AG10803 (cell line): ENCODE measurements at regions not wholly inside any gene's neighbourhood (a gene's known extent, or its start where the extent isn't known, plus 50 kb on each side); places are given as distances from the start of the nearest gene placed in this dataset.

Experiments
- DNase-seq: peaks from one replicate; pipeline ENCODE4 v3.0.0; 2010; ENCODE audit warnings: low read depth
- H3K4me3 ChIP-seq: 2 replicates; pipeline ENCODE4 v1.5.1; 2011; ENCODE audit warnings: mild to moderate bottlenecking, low read length, control low read depth
- TF ChIP-seq, protein P1 (sequence below): conservative IDR thresholded peaks from 2 replicates; pipeline ENCODE4 v1.5.1; 2011; ENCODE audit warnings: mild to moderate bottlenecking, low read length, control low read depth, inconsistent platforms

GRCh38 chr9:120281665-120282064 lies 298.3 kb downstream of the CDK5RAP2 start:
- H3K4me3 ChIP-seq, result no peak overlapping the region
- TF ChIP-seq, protein P1, sequence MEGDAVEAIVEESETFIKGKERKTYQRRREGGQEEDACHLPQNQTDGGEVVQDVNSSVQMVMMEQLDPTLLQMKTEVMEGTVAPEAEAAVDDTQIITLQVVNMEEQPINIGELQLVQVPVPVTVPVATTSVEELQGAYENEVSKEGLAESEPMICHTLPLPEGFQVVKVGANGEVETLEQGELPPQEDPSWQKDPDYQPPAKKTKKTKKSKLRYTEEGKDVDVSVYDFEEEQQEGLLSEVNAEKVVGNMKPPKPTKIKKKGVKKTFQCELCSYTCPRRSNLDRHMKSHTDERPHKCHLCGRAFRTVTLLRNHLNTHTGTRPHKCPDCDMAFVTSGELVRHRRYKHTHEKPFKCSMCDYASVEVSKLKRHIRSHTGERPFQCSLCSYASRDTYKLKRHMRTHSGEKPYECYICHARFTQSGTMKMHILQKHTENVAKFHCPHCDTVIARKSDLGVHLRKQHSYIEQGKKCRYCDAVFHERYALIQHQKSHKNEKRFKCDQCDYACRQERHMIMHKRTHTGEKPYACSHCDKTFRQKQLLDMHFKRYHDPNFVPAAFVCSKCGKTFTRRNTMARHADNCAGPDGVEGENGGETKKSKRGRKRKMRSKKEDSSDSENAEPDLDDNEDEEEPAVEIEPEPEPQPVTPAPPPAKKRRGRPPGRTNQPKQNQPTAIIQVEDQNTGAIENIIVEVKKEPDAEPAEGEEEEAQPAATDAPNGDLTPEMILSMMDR, result no peak
- DNase-seq, result no peak

- peak; percentile 2 for DNase-seq
- no peak overlapping the region for H3K4me3 ChIP-seq
- TF ChIP-seq, protein P1, result no peak
These were observed 312.0 kb downstream of the CDK5RAP2 start for GRCh38 chr9:120267929-120268328.

GRCh38 chr9:120265791-120266190 lies 314.2 kb downstream of the CDK5RAP2 start:
- no peak overlapping the region for H3K4me3 ChIP-seq
- DNase-seq, result no peak
- TF ChIP-seq, protein P1, result no peak

GRCh38 chr9:120264528-120264927 lies 315.4 kb downstream of the CDK5RAP2 start:
- TF ChIP-seq, protein P1, result no peak
- no peak for DNase-seq
- no peak overlapping the region for H3K4me3 ChIP-seq

- H3K4me3 ChIP-seq, result no peak overlapping the region
- DNase-seq, result no peak
- TF ChIP-seq, protein P1, result no peak
These were observed 316.1 kb downstream of the CDK5RAP2 start for GRCh38 chr9:120263836-120264235.

- TF ChIP-seq, protein P1, result no peak
- H3K4me3 ChIP-seq, result no peak overlapping the region
- no peak for DNase-seq
These were observed 318.5 kb downstream of the CDK5RAP2 start for GRCh38 chr9:120261419-120261818.

GRCh38 chr9:120259100-120259499 lies 320.9 kb downstream of the CDK5RAP2 start:
- no peak overlapping the region for H3K4me3 ChIP-seq
- DNase-seq, result no peak
- TF ChIP-seq, protein P1, result no peak
